Fibroblast of lung (primary cell): ENCODE measurements at regions not wholly inside any gene's neighbourhood (a gene's known extent, or its start where the extent isn't known, plus 50 kb on each side); places are given as distances from the start of the nearest gene placed in this dataset.
"Not testable (repeated sequence)": the region's sequence is repeated elsewhere in the genome, so short reads cannot be mapped to it uniquely, and the experiment has no call there.

Source experiments
- EZH2 ChIP-seq: IDR thresholded peaks from 2 replicates; pipeline ENCODE4 v1.5.1; 2012; ENCODE audit warnings: low read length, control low read depth, mild to moderate bottlenecking; ENCODE audit errors: missing control alignments
- TF ChIP-seq, protein P1 (sequence below), 2 donors: IDR thresholded peaks in 1 of 2; conservative IDR thresholded peaks in 1 of 2; 1 replicate in 1 of 2; 2 replicates in 1 of 2; pipeline ENCODE4 v1.5.1; 2011 to 2012; ENCODE audit warnings: low read length in 2 of 2, control low read depth in 1 of 2, inconsistent platforms in 1 of 2, low read depth in 1 of 2, mild to moderate bottlenecking in 1 of 2

DNA sequence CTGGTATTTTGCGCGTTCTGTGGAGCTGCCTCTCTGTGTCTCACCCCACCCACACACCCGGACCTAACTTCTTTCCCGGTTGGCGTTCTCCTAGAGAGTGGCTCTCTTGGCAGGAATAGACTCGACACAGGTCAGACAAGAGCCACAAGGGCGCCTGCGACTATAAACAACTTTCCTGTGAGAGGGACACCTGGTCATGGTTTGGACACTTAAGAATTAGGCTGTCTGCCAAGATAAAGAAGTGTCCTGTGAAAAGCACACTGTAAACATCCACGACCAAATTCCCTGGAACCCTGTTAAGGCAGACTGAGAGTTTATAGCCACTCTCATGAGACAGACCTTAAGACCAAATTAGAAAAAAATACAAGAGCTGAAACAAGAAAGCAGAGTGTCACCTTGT lies 192.9 kb upstream of the ATP6AP2 start:
- TF ChIP-seq, protein P1, sequence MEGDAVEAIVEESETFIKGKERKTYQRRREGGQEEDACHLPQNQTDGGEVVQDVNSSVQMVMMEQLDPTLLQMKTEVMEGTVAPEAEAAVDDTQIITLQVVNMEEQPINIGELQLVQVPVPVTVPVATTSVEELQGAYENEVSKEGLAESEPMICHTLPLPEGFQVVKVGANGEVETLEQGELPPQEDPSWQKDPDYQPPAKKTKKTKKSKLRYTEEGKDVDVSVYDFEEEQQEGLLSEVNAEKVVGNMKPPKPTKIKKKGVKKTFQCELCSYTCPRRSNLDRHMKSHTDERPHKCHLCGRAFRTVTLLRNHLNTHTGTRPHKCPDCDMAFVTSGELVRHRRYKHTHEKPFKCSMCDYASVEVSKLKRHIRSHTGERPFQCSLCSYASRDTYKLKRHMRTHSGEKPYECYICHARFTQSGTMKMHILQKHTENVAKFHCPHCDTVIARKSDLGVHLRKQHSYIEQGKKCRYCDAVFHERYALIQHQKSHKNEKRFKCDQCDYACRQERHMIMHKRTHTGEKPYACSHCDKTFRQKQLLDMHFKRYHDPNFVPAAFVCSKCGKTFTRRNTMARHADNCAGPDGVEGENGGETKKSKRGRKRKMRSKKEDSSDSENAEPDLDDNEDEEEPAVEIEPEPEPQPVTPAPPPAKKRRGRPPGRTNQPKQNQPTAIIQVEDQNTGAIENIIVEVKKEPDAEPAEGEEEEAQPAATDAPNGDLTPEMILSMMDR (conservative IDR thresholded peaks at IDR 0.05 in 1 of 2, IDR thresholded peaks at IDR 0.05 in 1 of 2; ENCODE audit: low read depth in 1 of 2, low read length in 2 of 2) = not testable (repeated sequence)
- TF ChIP-seq EZH2 = not testable (repeated sequence)
